CD1c-positive myeloid dendritic cell (primary cell): ENCODE measurements at regions not wholly inside any gene's neighbourhood (a gene's known extent, or its start where the extent isn't known, plus 50 kb on each side); places are given as distances from the start of the nearest gene placed in this dataset.
"Not testable (repeated sequence)": the region's sequence is repeated elsewhere in the genome, so short reads cannot be mapped to it uniquely, and the experiment has no call there.

ENCODE experiments used
- DNase-seq: peaks from one replicate; pipeline ENCODE4 v3.0.0-alpha.2; 2016; ENCODE audit errors: extremely low spot score

DNA sequence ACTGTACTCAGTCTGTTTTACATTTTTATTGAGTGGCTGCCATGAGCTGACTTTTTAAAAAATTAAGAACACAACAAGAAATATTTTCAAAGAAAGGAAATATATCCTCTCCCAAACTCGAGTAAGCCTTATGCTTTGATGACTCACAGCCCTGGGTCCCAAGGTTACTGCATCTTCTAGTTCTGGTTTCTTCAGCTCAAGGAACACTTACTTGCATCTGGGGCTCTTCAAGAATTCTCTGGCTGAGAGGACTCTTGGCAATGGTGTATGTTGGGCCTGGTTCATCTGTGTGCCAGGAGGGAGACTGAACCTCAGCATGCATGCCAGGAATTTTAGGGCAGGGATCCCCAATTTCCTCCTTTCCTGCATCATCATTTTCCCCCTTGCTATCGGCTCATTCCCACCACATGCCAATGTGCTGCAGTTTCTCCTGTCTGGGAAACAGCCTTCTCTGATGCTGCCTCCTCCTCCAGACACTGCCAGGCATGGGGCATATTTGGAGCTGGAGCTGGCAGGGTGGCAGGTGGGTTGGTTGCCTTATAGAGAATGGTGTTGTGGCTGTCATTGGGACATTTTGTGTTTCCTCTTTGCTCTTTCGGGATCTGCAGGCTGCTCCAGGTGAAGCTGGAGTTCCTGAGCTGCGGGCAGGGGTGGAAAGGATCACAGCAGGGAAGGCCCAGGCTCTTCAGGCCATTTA is 192.2 kb upstream of the HS6ST1 start:
- peak; percentile 28 for DNase-seq

DNA sequence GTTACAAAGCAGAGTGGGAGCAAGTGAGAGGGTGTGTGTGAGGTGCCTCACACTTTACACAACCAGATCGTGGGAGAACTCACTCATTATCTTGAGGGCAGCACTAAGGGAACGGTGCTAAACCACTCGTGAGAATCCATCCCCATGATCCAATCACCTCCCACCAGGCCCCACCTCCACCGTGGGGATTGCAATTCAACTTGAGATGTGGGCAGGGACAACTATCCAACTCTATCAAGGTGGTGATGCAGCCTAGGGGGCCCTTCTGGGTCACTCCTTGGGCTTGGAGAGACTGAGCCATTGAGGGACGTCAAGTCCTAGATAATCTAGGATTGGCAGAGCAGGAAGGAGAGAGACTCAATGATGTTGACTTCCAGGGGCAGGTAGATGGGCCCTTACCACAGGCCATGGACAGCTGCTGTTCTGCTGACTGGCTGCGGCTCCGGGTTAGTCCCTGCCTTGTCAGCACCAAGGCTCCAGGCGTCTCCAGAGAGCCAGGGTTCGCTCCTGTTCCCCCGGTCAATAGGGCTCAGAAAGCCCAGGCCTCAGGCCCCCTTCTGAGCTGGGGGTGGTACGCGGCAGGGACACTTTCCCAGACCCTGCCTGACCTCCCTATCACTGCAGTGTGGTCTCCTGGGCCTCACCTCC is 193.2 kb upstream of the HS6ST1 start:
- no peak for DNase-seq

DNA sequence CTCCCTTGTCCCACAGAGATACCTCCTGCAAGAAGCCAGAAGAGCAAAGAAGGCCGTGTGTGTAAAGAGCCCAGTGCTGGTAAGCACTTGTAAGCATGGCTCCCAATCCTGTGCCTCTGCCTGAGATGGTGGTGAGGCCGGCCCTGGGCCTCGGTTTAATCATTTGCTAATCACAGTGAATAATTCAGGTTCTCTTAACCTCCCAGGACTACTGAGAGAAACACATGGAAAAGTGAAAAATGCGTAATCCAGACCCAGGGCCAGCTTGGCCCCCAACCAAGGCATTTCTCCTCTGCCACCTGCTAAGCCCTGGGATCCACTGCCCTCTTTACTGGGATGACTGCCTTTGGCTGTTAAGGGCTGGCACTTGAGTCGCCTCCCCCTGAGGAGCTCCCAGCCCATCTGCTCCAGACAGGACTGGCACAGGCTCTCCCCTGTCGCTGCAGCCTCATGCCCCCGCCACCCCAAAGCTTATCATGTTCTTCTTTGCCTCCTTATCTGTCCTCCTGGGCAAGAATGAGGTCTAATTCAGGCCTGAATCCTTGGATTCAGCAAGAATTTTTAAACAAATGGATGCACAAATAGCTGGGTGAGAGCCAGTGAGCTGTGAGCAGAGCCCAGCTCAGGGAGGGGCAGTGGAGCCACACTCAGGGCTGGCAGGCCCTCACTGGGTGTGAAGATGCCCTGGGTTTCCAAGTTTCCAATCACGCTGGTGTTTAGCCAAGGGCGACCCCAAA is 193.9 kb upstream of the HS6ST1 start:
- DNase-seq: no peak

DNA sequence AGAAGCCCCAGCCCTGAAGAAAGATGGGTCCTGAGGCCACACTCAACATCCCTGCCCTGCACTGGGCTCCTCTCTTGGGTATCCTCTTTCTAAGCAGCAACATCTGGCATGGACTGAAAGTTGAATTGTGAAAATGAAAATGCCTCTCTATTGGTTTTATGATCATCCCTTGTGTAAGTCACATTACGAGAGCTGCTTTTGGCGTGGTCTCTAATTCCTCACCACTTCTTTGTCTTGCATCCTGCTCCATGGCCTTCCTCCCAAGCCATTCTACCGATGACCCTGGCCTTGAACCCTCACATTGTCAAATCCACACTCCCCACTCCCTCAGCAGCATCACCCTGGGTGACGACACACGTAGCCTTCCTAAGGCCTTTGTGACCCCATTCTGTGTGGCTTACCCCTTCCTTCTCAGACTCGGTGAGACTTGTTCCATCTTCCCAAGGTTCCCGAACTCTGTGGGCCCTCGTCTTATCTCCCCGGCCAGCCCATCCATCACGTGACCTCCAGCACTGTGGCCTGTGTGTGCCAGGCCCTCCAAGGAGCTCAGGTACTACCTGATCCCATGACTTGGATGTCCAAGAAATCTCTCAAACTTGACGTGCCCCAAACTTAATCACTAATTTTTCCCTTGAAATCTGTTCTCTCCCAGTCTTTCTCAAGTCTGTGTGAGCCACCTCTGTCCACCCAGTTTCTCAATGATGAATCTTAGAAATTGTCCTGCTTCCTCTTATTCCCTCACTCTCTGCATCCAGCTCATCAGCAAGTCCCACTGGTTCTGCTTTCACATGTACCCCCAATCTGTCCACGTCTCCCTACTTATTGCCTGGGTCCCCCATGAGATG is 194.7 kb upstream of the HS6ST1 start:
- peak; percentile 13 for DNase-seq

DNA sequence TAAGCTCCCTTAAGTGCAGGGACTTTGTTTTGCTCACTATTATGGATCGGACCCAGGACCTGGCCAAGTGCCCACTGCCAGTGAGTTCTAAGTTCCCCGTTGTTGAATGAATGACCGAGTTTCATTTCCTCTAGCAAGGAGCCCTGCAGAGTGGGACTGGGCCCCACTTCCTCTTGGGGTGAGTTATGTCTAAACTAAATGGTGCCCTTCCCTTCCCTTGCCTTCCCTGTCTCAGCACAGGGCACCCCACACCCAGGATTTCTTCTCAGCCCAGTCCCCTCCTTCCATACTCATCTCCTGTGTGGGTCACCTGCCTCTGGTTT is 195.3 kb upstream of the HS6ST1 start:
- peak; percentile 91 for DNase-seq

DNA sequence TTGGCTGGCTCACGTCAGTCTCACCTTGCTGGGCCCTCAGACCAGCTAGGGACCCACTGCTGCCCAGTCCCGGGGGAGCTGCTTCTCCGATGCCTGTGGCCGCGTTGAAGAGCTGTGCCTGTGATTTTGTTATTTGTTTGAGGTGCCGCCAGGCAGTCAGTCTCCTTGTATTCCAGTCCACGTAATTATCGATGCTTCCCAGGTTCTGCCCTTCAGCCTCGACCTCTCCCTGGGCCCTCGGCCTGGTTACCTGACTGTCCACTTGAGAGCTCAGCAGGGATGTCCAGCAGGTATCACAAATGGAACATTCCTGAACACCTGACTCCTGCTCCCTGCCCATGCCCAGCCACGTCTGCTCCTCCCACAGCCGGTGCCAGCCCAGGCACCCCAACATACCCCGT is 195.9 kb upstream of the HS6ST1 start:
- no peak for DNase-seq

DNA sequence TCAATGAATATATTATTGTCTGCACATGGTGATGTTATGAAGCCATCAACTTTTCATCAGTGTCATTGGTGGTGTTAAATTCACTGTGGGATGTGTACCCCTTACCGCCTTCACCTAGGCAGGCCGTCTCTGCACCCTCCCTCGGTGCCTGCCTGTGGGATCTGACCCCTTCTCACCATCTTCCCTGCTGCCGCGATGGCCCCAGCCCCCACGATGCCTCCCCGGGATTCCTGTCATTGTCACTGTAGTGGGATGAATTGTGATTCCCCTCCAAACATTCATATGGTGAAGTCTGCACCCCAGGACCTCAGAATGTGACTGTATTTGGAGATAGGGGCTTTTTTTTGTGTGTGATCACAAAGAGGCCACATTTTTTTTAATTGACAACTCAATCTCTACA is 198.3 kb upstream of the HS6ST1 start:
- no peak for DNase-seq

DNA sequence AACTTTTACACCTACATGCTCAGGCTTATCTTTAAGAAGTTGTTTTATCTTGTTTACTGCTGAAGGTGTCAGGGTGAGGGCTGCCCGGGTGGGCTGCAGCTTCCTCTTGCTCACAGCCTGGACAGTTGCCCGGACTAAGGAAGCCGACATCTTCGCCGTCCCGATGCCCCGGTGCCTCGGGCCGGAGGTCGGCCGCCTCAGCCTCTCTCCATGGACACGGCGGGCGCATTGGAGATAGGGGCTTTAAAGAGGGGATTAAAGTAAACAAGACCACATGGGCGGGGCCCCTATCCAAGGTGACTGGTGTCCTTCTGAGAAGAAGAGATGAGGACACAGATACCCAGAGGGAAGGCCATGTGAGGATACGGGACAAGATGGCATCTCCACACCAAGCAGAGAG is 200.4 kb upstream of the HS6ST1 start:
- not testable (repeated sequence) for DNase-seq

DNA sequence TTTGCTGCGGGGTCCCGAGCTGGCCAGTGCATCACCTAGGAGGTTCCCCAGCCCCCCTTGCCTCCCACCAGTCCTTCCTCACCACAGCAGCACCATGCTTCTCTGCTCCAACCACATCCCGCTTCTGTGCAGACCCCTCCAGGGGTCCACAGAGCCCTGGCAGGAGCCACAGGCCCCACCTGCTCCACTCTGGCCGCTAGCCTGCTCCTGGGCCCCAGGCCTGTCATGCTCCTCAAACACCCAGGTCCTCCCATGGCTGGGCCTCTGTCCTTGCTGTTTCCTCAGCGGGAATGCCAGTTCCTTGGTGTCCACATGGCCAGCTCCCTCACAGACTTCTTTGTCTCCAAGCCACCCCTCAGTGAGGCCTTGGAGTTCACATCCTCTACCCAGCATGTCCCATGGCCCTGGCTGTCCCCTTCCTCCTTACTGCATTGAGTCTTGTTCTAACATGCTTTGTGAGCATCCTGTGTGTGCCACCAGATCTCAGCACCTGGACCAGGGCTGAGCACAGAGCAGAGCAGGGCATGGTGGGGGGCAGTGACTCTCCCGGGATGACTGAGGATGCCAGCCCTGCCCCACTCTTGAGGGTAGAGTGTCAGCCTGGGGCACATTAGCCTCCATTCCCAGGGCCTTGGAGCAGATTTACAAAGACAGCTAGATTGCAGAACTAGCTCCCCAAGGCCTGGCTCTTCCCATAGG is 201.0 kb upstream of the HS6ST1 start:
- DNase-seq: no peak

DNA sequence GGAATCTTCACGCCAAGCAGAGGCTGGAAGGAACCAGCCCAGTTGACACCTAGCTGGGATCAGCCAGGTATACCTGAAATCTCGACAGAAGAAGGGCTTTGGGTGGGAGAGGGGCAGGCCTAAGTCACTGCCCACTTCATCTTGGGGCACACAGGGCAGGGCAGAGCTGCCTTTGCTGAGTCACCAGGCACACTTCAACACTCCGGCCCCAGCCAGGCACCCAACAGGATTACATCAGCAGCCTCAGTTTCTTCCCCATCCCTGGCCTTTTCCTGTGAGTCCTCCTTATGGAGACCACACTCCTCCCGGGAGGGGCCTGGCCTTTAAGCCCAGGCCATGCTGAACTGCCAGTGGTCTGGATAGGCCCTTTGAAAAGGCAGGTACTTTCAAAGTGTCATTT is 201.7 kb upstream of the HS6ST1 start:
- DNase-seq: peak; percentile 33

DNA sequence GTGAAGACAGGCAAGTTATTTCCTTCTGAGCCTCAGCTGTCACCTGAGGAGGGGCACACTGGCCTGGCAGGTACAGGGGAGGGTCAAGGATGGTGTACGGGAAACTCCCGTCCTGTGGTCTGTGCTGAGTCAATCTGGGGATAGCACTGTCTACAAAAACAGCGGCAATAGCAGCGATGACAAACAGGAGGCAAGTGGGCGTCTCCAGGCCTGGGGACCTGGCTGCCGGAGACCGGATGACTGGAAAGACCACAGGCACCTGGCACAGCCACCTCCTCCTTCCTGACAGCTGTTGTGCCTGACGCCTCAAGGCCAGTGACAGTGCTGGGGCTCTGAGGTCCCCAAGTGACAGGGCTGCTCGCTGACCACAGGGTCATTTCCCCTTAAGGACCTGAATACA is 202.1 kb upstream of the HS6ST1 start:
- peak; percentile 66 for DNase-seq

DNA sequence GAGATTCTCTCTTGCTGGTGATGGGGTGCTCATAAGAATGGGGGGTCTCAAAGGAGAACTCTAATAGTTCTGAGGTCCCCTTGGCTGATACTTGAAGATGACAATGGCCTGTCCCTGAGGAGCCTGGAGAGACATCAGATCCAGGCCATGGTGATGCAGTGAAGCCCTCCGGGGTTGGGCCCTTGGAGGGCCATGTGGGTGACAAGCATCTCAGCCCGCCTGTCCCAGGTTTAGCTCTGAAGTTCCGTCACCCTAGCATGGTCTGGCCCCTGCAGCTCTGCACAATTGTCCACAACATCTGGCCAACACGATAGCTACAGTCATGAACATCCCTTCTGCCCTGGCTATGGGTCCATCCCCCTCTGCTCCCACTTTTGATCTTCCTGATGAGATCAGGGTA is 202.8 kb upstream of the HS6ST1 start:
- DNase-seq: no peak

DNA sequence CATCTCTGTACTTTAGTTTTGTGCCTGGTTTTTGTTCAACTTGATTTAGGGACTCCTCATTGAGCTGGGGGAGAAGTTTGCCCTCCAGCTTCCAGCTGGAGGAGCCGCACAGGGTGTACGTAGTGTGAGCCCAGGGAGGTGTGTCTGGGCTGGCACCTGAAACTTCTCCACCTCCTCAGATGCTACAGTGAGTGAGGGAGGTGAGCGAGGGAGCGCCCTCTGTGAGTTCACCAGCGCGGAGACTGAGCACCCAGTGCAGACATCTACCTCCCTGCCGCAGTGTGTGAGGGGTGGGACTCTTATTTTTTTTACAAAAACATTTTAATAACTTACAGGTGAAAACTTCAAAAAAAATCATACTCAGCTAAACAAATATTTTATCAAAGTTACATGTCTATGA is 204.2 kb upstream of the HS6ST1 start:
- DNase-seq: no peak

DNA sequence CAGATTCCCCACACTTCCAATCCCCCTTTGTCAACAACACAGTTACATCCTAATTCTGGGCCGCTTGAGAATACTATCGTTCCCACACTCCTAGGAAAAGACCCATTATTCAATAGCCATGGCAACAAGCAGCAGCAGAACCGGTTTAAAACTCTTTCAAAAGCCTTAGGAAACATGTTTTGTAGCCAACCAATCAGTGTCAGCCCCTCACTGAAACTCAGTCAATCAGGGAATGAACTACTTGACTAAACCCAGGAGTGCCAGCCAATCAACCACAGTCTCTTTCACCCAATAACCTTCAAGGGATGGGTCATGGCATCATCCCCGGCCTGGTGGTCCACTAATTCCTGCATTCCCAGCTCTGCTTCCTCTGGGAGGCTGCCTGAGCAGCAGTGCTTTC is 204.8 kb upstream of the HS6ST1 start:
- DNase-seq: no peak

DNA sequence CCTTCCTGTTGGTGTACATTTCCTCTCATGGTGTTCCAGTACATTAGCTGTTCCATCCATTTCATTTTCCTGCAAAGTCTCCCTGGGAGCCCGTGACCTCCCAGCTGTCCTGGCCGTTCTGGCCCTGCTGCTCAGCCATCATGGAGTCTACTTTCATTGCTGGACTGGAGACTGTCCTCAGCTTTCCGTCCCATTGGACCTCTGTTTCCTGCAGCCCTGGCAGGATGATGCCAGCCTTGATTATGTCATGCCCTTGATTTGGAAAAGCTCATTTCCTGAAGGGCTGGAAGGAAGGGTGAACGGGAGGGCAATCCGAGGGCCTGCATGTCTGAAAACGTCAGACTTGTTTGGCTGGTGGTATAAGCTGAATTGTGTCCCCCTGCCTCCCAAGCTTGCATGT is 205.5 kb upstream of the HS6ST1 start:
- DNase-seq: no peak

DNA sequence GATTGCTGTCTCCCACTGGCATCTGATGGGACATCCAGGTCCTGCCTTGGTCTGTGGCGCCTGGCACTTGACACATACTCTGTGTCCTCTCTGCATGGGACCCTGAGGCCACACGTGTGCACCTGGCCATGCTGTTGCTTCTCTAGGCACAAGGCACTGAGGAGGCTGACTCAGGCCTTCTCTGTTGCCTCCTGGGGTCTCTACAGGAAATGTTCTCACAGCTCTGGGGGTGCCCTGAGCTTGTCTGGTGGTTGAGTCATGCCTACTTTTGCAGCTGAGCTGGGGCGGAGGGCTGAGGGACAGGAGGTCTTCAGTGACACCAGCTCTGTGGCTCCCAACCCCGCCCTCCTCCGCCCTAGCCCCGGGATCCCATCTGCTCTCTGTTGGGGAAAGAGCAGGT is 207.0 kb upstream of the HS6ST1 start:
- DNase-seq: no peak

DNA sequence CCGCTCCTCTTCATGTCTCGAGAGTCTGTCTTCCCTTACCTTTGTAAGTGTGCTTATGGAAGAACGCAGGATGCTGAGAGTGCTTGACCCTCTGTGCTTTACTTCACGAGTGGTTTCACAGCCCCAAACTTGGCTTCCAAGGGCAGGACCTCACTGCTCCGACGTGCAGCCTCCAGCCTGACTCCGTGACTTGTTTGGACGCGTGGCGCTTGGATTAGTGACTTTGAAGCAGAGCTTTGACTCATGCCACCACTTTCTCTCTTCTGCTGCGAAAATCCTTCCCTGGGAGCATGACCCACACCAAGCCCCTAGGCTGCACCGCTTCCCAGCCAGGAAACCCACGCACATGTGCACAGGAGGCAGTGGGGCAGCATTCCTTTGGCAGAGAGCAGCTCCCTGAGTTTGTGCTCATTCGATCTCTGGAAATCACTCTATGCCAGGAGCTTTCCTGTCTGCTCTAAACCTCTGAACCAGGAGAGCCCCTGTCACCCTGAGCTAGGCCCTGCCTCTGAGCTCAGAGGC is 207.8 kb upstream of the HS6ST1 start:
- DNase-seq: no peak

DNA sequence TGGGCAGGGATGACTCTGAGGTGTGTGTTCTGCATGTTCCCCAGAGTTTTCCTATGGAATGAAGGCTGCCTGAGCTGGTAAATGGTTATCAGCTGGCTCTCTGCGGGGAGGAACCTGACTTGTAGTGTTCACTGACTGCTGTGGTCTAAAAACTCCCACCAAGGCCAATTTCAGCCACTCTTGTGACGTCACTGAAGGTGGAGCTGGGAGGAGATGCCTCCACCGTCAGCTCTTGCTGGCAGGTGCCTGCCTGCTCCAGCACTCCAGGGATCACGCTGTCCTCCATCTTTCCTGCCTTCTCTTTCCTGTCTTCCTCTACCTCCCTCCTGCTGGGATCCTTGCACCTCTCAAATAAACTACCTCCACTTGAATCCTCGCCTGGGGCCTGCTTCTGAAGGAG is 209.5 kb upstream of the HS6ST1 start:
- DNase-seq: no peak

DNA sequence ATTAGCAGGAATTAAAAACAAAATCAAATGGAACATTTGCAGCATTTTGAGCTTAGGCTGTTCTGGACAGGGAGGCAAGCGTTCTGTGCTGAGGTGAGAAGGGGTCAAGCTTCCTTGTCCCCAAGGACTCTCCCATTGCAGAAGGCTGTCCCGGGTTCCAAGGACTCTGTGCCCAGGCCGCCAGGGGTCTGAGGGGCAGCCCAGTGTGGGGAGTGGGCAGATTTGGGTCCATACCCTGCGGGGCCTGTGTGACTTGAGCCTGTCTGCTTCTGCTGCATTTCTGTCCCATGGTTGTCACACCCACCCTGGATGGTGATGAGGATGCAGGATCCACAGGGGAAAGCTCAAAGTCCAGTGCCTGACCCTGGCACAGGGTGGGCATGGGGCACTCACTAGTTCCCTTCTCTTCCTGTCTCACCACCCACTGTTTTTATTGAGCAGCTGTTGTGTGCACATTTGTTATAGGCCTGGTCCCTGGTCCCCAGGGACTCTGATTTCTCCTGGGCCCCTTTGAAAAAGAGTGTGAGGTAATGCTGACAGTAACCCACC is 211.4 kb upstream of the HS6ST1 start:
- DNase-seq: no peak

DNA sequence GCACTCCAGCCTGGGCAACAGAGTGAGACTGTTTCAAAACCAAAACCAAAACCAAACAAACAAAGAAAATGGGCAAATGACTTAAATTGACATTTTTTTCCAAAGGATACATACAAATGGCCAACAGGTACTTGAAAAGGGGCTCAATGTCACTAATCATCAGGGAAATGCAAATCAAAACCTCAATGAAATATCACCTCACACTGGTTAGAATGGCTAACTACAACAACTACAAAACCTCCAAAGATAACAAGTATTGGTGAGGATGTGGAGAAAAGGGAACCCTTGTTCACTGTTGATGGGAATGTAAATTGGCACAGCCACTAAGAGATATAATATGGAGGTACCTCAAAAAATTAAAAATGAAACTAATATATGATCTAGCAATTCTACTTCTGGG is 213.2 kb upstream of the HS6ST1 start:
- peak; percentile 11 for DNase-seq

DNA sequence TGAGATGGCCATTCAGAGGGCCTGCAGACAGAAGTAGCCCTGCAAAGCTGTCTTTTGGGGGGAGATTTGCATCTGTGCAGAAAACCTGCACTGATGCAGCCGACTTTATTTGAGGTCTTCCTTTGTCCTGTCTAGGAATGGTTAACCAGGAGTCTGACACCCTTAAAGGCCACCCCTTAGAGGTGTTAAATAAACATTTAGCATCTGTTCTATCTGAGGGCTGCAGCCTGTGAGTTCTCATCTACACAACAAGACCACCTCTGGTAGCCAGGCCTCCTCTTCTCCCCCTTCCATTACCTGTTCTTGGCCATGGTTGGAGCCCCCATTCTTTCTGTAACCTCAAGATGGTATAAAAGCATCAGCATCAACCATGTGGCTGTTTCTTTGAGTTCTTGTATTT is 214.4 kb upstream of the HS6ST1 start:
- no peak for DNase-seq
